GM19455 (cell line): ENCODE measurements at regions not wholly inside any gene's neighbourhood (a gene's known extent, or its start where the extent isn't known, plus 50 kb on each side); places are given as distances from the start of the nearest gene placed in this dataset.

Experiments used
- ATAC-seq: cut with Tn5 transposase; IDR thresholded peaks from one replicate; pipeline ENCODE4 v1.9.1; 2021; ENCODE audit not compliant: unreplicated experiment

DNA sequence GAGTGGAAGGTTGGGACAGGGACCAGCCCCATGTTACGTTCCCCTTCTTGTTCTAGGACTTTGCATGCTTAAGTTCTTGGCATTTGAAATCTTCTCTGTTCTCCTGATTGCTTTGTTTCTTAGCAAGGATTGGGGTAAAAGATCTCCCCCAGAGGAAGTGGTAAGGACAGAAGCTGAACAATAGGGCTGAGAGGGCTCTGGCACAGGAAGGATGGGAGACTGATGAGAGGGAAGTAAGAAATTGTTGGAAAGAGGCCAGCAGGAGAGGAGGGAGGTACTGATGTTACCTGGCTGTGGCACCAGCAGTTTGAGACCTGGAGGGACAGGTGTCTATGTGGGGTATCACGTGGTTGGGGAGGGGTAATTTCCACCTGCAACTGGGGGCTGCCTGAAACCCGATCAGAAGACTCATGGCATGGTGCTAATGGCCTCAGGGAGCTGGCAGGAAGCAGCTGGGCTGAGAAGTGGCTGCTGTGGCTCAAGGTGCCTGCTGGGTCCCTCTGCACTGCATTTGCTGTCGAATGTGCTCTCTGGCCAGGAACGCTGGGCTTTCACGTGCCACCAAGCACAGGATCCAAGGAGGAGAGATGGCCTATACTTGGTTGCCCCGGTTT, 108.4 kb downstream of the LSM3 start:
- ATAC-seq = no peak

- ATAC-seq = no peak
These were observed 109.7 kb downstream of the LSM3 start for GRCh38 chr3:14288177-14288788.

GRCh38 chr3:14288833-14289451, 110.3 kb downstream of the LSM3 start:
- no peak for ATAC-seq

- no peak for ATAC-seq
These were observed 111.2 kb downstream of the LSM3 start for GRCh38 chr3:14289590-14290461.

DNA sequence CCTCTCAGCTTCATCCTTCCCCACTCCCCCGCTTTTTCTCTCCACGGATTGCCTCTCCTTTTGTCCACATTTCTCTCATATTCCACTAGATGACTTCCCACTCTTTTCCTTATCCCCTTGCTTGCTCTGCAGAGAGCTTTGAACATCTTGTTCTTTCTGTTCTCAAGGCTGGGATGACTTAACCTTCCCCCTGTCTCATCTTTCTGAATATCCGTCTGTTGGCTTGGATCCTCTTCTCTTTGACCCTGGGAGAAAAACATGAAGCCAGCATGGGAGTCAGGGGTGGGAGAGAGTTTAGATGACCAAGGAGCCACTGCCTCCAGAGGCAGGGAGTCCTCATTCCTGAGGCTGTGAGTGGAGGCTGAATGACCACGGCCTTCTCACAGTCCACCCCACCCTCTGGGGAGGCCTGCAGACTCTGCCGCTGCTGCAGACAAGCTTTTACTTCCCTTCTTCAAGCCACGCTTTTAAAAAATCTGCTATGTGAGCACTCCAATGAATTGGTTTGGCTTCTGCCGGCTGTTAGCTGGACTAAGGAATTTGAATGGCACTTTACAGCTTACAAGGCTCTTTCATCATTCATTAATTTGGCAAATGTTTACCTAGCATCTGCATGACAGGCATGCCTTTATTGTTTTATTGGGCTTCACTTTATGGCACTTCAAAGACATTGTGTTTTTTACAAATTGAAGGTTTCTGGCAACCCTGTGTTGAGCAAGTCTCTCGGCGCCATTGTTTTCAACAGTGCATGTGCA, 111.6 kb upstream of the SLC6A6 start:
- ATAC-seq = no peak

- ATAC-seq = no peak
These were observed 107.4 kb upstream of the SLC6A6 start for GRCh38 chr3:14295037-14295436.

GRCh38 chr3:14295801-14296200, 106.6 kb upstream of the SLC6A6 start:
- ATAC-seq = no peak

DNA sequence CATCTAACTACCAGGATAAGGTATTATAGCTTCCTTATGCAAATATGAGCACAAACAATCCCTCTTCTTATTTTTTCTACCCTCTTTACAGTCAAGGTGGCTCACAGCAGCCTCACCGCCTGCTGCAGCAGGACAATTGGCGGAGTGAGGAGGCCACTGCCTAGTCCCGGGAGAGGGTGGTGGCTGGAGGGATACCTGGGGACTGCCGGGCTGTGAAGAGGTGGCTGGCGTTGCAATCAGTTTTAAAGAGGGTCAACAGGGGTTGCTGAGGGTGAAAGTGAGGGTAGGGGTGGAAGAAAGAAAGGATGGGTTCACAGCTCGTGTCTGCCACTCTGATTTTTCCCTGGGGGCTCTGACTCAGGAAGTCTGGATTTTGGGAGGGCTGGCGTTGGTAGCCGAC, 105.1 kb upstream of the SLC6A6 start:
- no peak for ATAC-seq

DNA sequence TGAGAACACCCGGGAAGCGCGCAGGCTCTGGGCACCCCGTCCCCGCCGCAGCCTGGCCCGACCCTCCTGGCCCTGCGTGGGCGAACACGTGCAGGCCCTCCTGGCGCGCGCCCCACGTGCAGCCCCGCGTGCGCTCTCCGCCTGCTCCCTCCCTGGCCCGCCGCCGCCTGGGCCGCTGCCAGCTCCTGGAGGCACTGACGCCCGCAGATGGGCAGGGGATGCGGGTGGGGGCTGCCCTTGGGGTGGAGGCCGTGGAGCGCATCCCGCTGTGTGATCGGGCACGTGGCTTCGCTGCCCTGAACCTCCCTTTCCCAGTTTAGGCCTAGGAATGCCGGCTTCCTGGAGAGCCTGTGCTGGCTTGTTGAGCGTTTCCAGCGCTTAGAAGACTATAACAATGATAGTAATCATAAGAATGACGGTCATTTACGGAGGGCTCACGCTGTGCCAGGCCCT, 104.6 kb upstream of the SLC6A6 start:
- ATAC-seq = no peak

DNA sequence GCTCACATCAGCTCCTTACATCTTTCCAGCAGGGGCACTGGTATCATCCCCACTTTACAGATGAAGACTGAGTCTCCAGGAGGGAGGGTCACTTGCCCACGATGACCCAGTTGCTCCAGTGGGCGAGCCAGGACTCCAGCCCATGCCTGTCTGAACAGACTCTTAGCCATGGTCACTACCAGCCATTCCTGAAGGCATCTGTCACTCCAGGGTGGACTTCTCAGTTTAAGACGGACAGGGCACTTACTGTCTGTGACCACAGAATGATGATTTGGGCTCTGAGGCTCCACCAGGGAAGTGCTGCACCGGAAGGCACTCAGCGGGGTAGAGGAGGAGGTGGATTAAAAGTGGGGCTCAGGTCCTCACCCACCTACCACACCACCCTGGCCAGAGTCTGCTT, 104.0 kb upstream of the SLC6A6 start:
- ATAC-seq = no peak

- ATAC-seq = no peak
These were observed 103.3 kb upstream of the SLC6A6 start for GRCh38 chr3:14298991-14299555.

- ATAC-seq = no peak
These were observed 102.6 kb upstream of the SLC6A6 start for GRCh38 chr3:14299767-14300166.

DNA sequence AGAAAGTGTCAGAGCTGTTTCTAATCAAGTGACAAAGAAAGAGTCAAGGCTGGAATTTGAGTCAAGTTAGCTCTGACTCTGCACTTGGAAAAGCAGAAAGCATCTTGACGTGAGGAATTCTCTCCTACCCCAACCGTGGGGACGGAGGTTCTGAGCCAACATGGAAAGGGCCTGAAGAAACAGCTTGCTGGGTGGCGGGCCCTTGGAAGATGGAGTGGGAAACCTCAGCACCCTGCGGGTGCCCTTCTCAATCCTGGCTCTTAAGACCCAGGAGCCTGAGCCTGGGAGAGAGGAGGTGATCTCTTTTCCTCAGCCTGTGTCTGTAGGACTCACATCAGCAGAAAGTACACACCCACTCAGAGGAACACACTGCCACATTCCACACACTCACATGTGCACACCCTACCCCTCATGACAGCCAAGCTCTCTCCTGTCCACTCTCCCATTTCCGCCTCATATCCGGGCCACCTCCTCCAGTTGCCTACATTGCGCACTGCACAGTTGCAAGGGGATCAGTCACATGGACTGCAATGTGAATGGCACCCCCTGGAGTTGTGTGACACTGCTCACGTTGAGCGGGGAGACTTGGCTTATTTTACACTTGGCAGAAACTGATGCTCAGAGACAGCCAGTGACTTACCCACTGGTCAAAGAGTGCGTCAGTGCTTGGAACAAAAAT, 101.5 kb upstream of the SLC6A6 start:
- no peak for ATAC-seq

DNA sequence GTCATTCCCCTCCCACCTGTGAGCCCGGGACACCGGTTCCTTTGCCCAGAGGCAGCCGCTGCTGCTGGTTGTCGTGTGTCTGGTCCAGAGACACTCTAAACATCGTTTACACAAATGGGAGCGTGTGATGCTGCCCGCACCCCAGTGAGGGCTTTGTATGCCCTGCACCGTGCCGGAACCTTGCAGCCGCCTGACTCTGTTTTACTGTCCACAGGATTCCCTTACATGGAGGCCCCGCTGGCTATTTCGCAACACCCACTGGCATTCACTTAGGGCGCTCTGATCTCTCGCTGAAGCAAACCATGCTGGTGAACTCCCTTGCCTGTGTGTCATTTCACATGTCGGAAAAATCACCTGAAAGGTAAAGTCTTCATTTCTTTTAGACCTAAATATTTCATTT, 100.8 kb upstream of the SLC6A6 start:
- no peak for ATAC-seq

DNA sequence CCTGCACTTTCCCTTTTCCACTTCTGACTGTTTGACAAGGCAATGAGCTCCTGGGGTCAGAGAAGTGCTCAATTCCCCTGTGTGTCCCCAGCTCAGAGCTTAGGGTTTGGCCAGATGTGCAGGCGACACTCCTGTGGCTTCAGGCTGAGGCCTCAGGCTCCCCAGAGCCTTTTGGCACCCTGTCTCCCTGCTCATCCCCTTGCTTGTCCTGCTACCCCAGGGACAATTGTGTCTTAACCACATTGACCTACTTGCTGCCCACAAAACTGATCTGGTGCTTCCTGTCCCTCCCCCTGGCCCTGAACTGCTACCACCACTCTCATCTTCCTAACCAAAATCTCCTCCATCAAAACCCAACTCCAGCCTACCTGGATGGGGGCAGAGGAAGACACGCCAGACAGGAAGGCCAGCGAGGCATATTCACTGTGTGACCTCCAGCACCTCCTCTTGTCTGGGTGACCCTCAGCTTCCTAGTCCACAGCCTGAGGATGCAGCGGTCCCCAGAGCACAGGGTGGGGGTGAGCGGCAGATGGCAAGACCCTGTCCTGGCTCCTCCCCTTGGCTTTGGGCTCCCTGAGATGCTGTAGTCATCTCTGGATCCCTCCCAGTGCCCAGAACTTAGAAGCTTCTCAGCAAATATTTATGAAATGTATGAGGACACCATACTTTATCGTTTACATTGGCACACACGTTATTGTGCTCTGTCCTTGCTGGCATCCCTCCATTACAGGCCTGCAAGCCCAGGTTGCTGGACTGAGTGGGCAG, 98.9 kb upstream of the SLC6A6 start:
- no peak for ATAC-seq

DNA sequence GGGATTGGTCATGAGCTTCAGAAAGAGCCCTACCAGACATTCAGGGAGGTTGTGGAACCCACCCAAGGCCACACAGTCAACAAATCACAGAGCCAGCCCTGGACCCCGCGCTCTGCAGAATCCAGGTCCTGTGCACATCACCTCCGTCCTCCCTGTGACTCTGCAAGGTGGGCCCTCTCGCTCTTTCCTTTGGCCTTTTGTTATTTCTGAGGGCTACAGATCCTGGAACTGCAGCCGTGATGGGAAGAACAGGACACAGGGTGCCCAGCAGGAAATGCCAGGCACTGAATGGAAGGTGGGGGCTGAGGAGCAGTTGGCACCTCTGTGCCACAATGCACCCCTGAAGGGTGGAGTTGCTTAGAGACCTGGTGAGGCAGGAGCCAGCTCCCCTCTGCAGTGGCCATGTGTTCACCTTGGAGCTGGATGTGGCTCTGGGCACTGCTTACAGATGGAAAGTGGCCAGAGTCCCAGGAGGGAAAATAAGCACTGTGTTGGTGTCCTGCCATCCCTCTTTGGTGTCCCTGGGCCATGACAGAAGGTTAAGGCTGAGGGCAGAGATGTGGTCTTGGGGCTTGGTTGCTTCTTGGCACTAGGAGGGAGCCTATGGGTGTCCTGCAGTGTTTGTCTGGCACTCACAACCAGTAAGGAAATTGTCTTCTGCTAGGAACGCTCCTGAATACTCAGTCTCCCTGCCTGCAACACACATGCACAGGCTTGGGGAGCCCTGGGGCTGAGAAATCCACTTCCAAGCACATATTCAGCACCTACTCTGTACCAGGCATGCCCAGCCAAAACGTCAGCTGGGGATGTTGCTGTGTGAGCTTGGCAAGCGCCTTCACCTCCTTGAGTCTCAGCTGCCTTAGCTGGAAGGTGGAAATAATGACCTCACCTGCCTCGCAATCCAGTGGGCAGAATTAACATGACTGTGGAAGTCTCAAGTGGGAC, 98.0 kb upstream of the SLC6A6 start:
- ATAC-seq = no peak

DNA sequence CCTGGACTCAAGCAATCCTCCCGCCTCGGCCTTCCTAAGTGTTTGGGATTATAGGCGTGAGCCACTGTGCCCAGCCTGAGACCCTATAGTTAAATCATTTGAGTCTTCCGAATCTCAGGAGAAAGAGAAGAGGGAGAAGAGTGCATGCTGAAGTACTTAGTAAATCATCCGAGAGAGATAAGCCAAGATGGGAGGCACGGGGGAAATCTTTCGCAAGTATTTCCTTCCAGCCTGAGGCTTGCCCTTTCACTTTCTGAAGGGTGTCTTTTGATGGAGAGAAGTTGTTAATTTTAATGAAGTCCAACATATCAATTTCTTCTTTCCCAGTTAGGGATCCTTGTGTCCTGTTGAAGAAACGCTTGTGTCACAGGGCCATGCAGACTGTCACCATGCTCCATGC, 97.1 kb upstream of the SLC6A6 start:
- ATAC-seq = no peak

DNA sequence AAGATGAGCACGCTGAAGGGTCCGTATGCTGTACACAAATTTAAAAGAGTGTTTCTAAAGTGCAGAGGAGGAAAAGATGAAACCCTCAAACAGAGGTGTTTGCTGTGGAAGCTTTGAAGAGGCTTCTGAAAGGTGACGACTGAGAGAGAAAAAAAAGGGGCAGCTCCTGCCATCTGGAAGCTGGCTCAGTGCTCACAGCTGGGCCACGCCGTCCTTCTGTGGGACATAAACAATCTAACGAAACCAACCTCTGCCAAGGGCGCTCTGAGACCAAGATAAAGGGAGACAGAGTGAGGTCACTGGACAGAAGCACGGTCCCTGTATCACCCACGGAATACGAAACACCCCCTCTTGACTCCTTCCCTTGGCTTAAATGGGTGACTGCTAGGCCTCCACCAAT, 96.3 kb upstream of the SLC6A6 start:
- no peak for ATAC-seq
